ENCODE measurements at regions not wholly inside any gene's neighbourhood (a gene's known extent, or its start where the extent isn't known, plus 50 kb on each side); places are given as distances from the start of the nearest gene placed in this dataset.

GRCh38 chr6:100130630-100131029 is 136.6 kb upstream of the MCHR2 start:
- no peak for DNase-seq

DNA sequence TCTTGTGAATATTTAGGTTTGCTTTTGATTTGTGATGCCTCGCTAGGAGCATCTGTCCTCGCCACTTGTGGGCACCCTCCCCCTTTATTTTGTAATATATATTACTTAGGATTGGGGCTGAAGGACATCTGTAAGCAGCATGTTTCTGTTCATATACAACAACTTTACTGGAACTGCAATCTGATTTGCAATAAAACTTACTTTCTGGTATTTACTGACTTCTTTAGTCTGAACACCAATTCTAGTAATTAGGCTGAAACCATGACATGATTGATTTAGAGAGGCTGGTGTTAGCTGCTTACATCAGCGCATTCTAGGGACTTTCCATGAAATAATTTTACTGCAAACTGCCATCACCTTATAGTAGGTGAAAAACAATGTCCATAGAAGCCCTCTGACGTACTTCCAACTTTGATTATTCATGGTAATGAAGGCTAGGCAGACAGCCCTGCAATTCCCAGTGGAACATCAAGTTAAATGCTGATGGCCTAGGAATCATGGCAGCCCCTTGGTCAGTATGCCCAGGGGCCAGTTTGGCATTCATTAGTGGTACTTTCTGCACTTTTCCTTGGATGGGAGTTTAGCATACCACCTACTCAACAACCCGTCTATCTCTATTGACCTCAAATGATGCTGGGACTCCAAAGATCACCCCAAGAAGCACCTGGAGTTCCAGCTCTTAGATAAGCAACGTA is 132.9 kb upstream of the MCHR2 start:
- DNase-seq = no peak

- no peak for DNase-seq
Observed at GRCh38 chr6:100121854-100122609, 128.0 kb upstream of the MCHR2 start.

DNA sequence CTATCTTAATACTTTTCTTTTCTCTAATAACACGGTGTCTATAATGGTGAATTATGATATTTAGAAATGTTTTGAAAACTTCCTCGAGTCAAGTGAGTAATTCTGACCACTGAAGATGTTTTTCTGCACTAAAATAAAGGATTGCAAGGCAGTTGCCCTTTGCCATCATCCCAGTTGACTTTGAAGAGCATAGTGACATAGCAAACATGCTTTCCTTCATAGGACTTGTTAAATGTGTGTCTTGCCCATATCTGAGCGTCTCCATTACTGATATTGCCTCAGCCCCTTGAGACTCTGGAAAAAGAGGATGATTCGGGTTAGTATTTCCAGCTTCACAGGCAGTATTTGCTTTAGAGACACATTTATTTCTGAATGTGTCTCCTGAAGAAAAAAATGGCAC is 125.2 kb upstream of the MCHR2 start:
- DNase-seq = no peak

DNA sequence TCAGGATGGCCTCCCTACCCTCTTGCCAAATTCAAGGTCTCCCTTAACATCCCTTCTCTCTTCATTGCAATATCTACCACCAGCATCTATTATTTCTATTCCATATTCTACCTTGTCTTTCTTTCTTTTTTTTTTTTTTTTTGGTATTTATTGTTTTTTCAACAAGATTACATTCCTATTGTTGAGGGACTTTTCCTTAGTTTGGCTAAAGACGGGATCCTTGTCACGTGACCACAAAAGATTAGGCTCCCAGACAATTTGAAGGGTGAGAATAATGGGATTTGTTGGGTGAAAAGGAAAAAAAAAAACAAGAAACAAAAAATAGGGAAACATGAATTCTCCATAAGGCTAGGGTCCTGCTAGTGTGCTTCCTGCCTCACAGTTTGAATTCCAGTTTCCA is 124.3 kb upstream of the MCHR2 start:
- DNase-seq = no peak

DNA sequence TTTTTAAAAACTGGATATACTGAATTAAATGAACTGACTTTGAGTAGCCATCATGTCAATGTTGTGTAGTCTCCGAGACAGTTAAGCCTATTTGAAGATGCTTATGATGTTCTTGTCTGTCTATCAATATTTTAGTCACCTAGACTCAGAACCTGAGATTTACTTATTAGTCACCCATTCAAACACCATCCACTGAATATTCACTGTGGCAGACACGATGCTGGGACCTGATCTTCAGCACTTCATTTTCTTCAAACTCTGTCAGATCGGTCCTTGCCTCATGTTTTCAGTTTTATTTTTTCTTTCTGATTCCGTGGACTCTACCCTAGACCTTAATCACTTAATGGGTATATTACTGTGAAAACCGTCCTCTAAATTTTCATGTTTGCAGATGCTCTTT is 123.7 kb upstream of the MCHR2 start:
- no peak for DNase-seq

- DNase-seq = no peak
Observed at GRCh38 chr6:100116411-100117194, 122.6 kb upstream of the MCHR2 start.

DNA sequence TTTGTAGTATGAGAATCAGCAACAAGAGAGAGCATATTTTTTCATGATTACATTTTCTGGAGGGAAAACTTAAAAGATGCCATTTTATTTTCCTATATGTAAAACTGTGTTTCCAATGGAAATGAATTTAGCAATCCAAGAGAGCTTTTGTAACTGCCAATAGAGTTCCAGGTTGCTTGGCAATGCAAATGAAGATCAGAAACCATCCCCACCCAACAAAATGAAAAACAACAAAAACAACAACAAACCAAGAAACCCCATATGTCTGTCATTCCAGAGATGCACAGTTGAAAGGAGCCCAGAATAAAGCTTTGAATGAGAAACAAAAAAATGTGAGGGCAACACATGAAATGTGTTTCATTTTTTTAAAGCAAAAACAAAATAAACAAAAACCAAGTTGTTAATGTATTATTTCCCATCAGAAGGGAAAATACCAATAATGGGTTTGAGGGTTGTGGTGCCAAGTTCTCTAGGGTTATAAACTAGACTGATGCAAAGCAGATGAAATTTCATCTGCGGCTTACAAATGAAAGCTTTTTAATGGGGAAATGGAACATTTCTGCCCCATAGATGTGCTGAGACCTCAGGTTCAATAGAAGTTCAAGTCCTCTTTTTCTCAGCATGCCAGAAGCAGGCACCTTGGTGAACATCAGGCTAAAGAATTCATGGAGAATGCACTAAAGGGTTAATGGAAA is 121.5 kb upstream of the MCHR2 start:
- DNase-seq = no peak

DNA sequence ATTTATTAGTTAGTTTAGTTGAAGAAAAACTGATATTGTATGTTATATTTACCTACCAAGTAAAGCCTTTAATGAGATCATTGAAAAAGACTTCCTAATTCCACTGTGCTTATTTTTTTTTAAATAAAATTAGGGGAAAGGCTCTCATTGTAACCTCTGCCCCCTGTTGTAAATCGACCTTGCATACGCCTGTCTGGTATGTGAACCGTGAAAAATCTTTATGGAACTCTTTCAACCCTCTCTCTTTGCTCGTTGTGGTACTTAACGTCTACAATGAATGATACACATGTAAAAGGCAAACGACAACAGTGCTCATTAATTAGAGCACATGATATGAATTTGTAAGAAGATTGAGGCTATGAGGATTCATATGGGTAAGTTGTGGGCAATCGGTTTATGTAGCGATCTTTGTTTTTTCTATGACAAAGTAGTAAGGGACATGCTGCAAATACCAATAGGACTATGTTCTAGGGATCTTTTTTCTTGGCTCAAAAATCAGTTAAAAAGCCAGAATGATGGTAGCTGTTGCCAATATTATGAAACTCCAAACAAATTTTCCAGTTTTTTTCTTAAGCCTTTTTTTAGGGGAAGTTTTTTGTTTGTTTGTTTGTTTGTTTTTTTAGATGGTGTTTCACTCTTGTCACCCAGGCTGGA is 119.0 kb upstream of the MCHR2 start:
- DNase-seq = no peak

- DNase-seq = no peak
Observed at GRCh38 chr6:100105919-100106529, 112.0 kb upstream of the MCHR2 start.

DNA sequence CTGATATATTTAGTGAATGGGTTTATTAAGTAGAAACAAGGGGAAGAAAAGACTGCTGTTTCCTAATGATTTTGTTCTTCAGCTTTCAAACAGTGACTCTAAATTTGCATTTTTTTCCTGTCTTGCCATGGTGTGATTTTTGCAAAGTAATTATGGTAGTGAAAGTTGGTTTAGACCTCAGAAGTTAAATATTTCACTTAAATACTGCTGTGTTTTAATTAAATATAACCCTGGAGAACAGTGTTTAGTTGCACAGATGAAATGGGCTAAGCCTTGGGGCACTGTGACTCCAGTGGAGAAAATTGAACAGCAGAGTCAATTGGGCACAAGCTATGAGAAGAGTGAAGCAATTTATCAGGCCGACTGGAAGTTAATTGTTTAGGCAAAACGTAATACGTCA is 111.1 kb upstream of the MCHR2 start:
- no peak for DNase-seq

- DNase-seq = no peak
Observed at GRCh38 chr6:100103931-100104330, 109.9 kb upstream of the MCHR2 start.

GRCh38 chr6:100103194-100103593 is 109.2 kb upstream of the MCHR2 start:
- no peak for DNase-seq

DNA sequence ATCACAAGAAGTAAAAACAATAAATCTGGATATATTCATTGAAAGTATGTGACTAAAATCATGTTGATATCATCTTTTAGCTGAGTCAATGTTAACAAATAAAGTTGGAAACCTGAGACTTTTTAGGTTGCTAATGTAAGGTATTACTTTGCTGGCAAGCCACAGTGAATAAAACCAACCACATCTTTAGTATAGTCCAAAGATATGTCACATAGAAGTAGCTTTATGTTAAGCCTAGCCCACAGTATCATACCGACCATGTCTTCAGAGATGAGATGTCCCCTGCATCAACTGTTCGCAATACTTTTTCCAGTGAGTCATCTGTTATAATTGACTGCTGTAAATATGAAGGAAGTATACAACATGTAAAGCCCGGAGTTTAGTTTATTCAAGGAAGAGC is 107.6 kb upstream of the MCHR2 start:
- no peak for DNase-seq

- no peak for DNase-seq
Observed at GRCh38 chr6:100100776-100101175, 106.8 kb upstream of the MCHR2 start.

DNA sequence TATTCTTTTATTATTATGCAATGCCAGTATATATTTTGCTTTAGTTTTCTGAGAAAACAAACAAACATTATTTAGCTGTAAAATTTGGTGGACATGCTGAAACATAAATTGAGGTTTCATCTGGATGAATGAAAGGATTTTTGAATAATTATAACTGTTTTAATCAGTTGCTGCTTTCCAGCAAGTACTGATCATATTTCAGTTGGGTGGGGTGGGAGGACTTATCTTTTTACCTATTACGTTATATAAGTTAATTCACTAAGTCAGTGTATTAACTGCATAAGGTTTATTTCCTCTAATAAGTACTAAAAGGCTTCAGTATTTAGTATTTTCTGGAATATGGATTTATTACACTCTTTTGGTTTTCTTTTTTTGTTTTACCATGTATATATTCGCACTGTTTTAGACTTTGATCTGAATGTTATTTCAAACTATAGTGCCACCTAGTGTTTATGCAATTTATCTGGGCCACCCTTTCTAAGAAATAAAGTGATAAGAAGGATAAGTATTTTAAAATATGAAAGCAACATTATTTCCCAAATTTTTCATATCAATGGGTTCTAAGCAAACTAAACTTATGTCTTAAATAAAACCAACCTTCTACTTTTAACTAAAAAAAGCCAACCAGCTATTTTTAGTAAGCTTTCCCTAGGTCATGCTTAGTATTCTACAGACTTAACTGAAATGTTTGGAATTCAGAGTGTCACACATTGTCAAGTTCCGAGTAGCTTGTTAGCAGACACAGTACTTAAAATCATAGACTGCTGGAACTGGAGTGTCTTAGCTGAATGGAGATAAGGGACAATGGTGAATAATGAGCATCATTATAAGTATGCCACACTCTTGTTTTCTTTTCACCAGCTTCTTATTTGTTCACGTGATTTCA is 105.4 kb upstream of the MCHR2 start:
- DNase-seq = peak; percentile 29

GRCh38 chr6:100096936-100097335 is 102.9 kb upstream of the MCHR2 start:
- no peak for DNase-seq

DNA sequence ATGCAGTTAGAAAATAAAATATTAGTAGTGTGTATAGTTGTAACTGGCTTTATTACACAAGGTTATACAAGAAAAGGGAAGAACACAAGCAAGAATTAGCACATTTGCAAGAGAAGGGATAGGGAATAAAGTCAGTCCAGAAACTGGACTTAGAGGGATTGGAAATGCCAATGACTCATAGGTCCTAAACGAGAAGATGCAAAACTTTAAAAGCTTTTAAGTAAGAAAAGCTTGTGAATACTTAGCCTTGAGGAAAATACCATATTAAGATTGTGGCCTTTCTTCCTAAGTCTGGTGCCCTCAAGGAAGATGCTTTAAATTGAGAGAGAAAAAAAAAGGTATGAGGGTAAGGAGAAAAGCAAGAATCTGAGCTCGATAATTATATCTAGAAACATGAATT is 102.3 kb upstream of the MCHR2 start:
- no peak for DNase-seq

DNA sequence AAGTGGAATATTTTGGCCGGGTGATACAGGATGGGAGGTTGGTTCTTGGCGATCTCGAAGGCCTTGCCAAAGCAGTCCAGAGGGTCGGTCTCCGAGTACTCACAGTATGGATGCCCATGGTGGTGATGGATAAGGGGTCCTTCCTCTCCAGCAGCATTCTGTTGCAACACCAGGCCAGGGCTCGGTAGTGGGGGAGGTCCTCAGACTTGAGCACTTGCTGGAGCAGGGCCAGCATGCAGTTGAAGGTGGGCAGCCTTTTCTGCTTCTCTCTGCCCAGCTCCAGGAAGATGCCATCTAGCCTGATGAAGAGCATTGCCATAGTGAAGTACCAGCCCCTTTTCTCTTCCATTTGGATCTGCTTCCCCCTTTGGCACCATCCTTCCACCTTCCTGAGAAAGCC is 99.4 kb upstream of the MCHR2 start:
- DNase-seq = no peak

DNA sequence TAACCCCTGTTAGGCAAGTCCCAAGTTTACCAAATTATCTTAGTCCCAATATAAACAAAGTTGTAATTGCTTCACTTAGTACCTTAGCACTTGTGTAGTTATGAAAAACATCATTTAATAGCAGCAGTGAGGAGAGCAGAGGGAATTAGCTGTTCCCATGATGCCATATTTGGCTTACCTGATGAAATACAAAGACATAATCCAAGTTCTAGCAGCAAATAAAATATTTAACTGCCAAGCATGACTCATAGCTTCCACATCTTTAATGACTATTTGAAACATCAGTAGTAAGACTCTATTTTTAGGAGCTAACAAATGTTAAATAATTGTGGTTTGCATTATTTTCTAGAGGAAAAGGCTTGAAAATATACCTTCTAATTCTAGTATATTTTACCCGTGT is 94.0 kb upstream of the MCHR2 start:
- DNase-seq = no peak

DNA sequence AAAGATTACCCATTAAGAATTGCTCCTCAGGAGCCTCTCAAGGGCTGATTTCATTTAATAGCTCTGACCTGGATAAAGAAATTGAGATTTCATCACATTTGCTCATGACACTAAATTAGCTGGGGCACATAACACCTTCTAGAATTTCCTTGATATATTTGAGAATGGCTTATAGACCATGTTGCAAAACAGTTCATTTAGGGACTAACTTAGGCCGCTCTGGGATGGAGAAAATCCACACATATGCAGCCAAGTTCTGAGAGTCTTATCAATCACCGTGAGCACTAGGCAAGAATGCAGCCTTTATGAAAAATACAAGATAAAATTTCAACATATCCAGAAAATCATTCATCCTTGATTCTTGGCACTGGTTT is 91.0 kb upstream of the MCHR2 start:
- no peak for DNase-seq
